SK-N-SH (cell line): ENCODE measurements at regions not wholly inside any gene's neighbourhood (a gene's known extent, or its start where the extent isn't known, plus 50 kb on each side); places are given as distances from the start of the nearest gene placed in this dataset.

Experiments used
- CTCF ChIA-PET: fragments of 300-600, 350-600 bp; formaldehyde crosslinking; extraction: SDS; loops from one replicate; lab custom pipeline; 2021; lab: Yijun Ruan, JAX
- POLR2A ChIA-PET: fragments of 350-600 bp; sonication (Branson Sonifier 250); formaldehyde crosslinking; extraction: SDS; loops from one replicate; lab custom pipeline; 2020; ENCODE audit warnings: antibody characterized with exemption, inconsistent platforms; lab: Yijun Ruan, JAX
- DNase-seq: peaks from one replicate; pipeline ENCODE4 v3.0.0; 2012
- H2AFZ ChIP-seq: fragments of 200-600 bp; sonication (generic); 2 replicates; pipeline ENCODE4 v1.8.1; 2016; ENCODE audit warnings: antibody characterized with exemption, mild to moderate bottlenecking, low read depth
- H3F3A ChIP-seq: fragments of 200-600 bp; sonication (generic); replicated peaks from 2 replicates; pipeline ENCODE3; 2016; ENCODE audit warnings: antibody characterized with exemption, mild to moderate bottlenecking; ENCODE audit not compliant: insufficient read depth
- H3K27ac ChIP-seq, 2 experiments: fragments of 200-500 bp in 1 of 2; fragments of 200-600 bp in 1 of 2; sonication (Bioruptor generic) in 1 of 2; sonication (generic), shearing (Covaris generic) in 1 of 2; 2 replicates each; pipeline versions ENCODE4 v1.5.1 to v1.6.1; 2014 to 2016; ENCODE audit warnings: low read depth in 2 of 2, inconsistent platforms in 1 of 2, low read length in 1 of 2, mild to moderate bottlenecking in 1 of 2, mixed read lengths in 1 of 2
- H3K27me3 ChIP-seq: fragments of 200-600 bp; sonication (generic), shearing (Covaris generic); 2 replicates; pipeline ENCODE4 v1.6.1; 2016; ENCODE audit warnings: mixed run types; ENCODE audit not compliant: insufficient read depth
- H3K36me3 ChIP-seq, 2 experiments: fragments of 200-500 bp in 1 of 2; fragments of 200-600 bp in 1 of 2; sonication (Bioruptor generic) in 1 of 2; sonication (generic) in 1 of 2; replicated peaks in 1 of 2; 2 replicates each; pipeline versions ENCODE3 to v1.5.1; 2014 to 2016; ENCODE audit warnings: low read length in 1 of 2, mild to moderate bottlenecking in 1 of 2; ENCODE audit not compliant: insufficient read depth in 2 of 2, control insufficient read depth in 1 of 2
- H3K4me1 ChIP-seq, 2 experiments: fragments of 200-500 bp in 1 of 2; fragments of 200-600 bp in 1 of 2; sonication (Bioruptor generic) in 1 of 2; sonication (generic), shearing (Covaris generic) in 1 of 2; 2 replicates each; pipeline versions ENCODE4 v1.5.1 to v1.6.1; 2014 to 2016; ENCODE audit warnings: low read depth in 1 of 2, low read length in 1 of 2, mixed run types in 1 of 2; ENCODE audit not compliant: insufficient read depth in 2 of 2, control insufficient read depth in 1 of 2
- H3K4me2 ChIP-seq: fragments of 200-600 bp; sonication (generic), shearing (Covaris generic); 2 replicates; pipeline ENCODE4 v1.6.1; 2017; ENCODE audit warnings: mixed run types
- H3K4me3 ChIP-seq, 2 experiments: fragments of 200-500 bp in 1 of 2; fragments of 200-600 bp in 1 of 2; sonication (Bioruptor generic) in 1 of 2; sonication (generic), shearing (Covaris generic) in 1 of 2; 2 replicates each; pipeline versions ENCODE4 v1.5.1 to v1.8.1; 2014 to 2016; ENCODE audit warnings: low read depth in 2 of 2, inconsistent platforms in 1 of 2, low read length in 1 of 2, mild to moderate bottlenecking in 1 of 2, mixed read lengths in 1 of 2, moderate library complexity in 1 of 2
- H3K79me2 ChIP-seq: fragments of 200-600 bp; sonication (generic); 2 replicates; pipeline ENCODE4 v1.8.1; 2017; ENCODE audit warnings: mild to moderate bottlenecking; ENCODE audit not compliant: insufficient read depth
- H3K9ac ChIP-seq: fragments of 200-600 bp; sonication (generic); 2 replicates; pipeline ENCODE4 v1.6.1; 2017; ENCODE audit warnings: mixed run types
- H3K9me2 ChIP-seq: fragments of 200-600 bp; sonication (generic); 2 replicates; pipeline ENCODE4 v1.6.1; 2017; ENCODE audit warnings: mixed run types
- H3K9me3 ChIP-seq: fragments of 200-600 bp; sonication (generic); 2 replicates; pipeline ENCODE4 v1.6.1; 2017; ENCODE audit warnings: mixed run types, mild to moderate bottlenecking, moderate library complexity
- H4K20me1 ChIP-seq: fragments of 200-600 bp; sonication (generic); 2 replicates; pipeline ENCODE4 v1.6.1; 2017; ENCODE audit warnings: mild to moderate bottlenecking, mixed run types; ENCODE audit not compliant: insufficient read depth
- CHD2 ChIP-seq: fragments of 150-350 bp; IDR thresholded peaks from 2 replicates; pipeline ENCODE4 v1.6.1; 2018; ENCODE audit warnings: low read length; ENCODE audit not compliant: partially characterized antibody
- ELF1 ChIP-seq: IDR thresholded peaks from 2 replicates; pipeline ENCODE4 v1.4.0; 2012
- FOSL2 ChIP-seq: IDR thresholded peaks from 2 replicates; pipeline ENCODE4 v1.4.0; 2012; ENCODE audit warnings: low read depth, mild to moderate bottlenecking, moderate library complexity, borderline replicate concordance
- FOXJ3 ChIP-seq: sonication (generic); formaldehyde crosslinking; IDR thresholded peaks from 2 replicates; pipeline ENCODE4 v1.5.1; 2020; ENCODE audit warnings: mild to moderate bottlenecking, missing genetic modification reagents
- GATA2 ChIP-seq: sonication (generic); formaldehyde crosslinking; IDR thresholded peaks from 2 replicates; pipeline ENCODE4 v1.5.0; 2020; ENCODE audit warnings: mild to moderate bottlenecking, missing genetic modification reagents
- JUND ChIP-seq: IDR thresholded peaks from 2 replicates; pipeline ENCODE4 v1.4.0; 2012
- RFX5 ChIP-seq: IDR thresholded peaks from 2 replicates; pipeline ENCODE4 v1.6.1; 2012; ENCODE audit warnings: mild to moderate bottlenecking, improper control_type of control experiment, low read length
- RXRA ChIP-seq: IDR thresholded peaks from 2 replicates; pipeline ENCODE4 v1.4.0; 2012; ENCODE audit warnings: low read depth, mild to moderate bottlenecking, borderline replicate concordance
- SIN3A ChIP-seq: IDR thresholded peaks from 2 replicates; pipeline ENCODE4 v1.6.1; 2012; ENCODE audit warnings: low read depth, mild to moderate bottlenecking, low read length, moderate library complexity, borderline replicate concordance
- SMC3 ChIP-seq: IDR thresholded peaks from 2 replicates; pipeline ENCODE4 v1.6.1; 2012; ENCODE audit warnings: low read depth, low read length, improper control_type of control experiment
- TAF1 ChIP-seq: IDR thresholded peaks from 2 replicates; pipeline ENCODE4 v1.6.1; 2012; ENCODE audit warnings: low read depth, mild to moderate bottlenecking, low read length, moderate library complexity, borderline replicate concordance
- TCF12 ChIP-seq: IDR thresholded peaks from 2 replicates; pipeline ENCODE4 v1.4.0; 2012
- TEAD4 ChIP-seq: IDR thresholded peaks from 2 replicates; pipeline ENCODE4 v1.4.0; 2012; ENCODE audit warnings: mild to moderate bottlenecking, borderline replicate concordance; ENCODE audit not compliant: insufficient read depth
- USF1 ChIP-seq: IDR thresholded peaks from 2 replicates; pipeline ENCODE4 v1.4.0; 2012; ENCODE audit warnings: low read depth, borderline replicate concordance
- USF2 ChIP-seq: fragments of 150-350 bp; IDR thresholded peaks from 2 replicates; pipeline ENCODE4 v1.6.1; 2017; ENCODE audit warnings: antibody characterized with exemption, low read length, low read depth, borderline replicate concordance
- WGBS: methylation state at CpG from one replicate; pipeline ENCODE4 v1.1.6; 2017; ENCODE audit warnings: low lambda C conversion rate; 5-methylcytosine and 5-hydroxymethylcytosine counted together
- TF ChIP-seq, protein P1 (sequence below): IDR thresholded peaks from 2 replicates; pipeline ENCODE4; 2012

- H3K36me3 ChIP-seq, result no peaks in the 10 kb centered on the region
- H3K9me2 ChIP-seq, result no peaks in the 10 kb centered on the region
- CTCF ChIA-PET, result interaction anchor here (1.2 to 2.5 kb wide), 4 partner anchors 15 to 69 kb away, joined by 3 to 8 read pairs (median 4); no protein-coding TSS in a partner anchor
- no peak overlapping the region for H3K9ac ChIP-seq
- POLR2A ChIA-PET, result no interaction called here
- no peak overlapping the region for H3K27ac ChIP-seq
- no peaks in the 10 kb centered on the region for H3K27me3 ChIP-seq
- no peak overlapping the region for H3K4me2 ChIP-seq
- no peak overlapping the region for H2AFZ ChIP-seq
- no peaks in the 10 kb centered on the region for H4K20me1 ChIP-seq
- H3K4me1 ChIP-seq, result peaks cover 5% of the 10 kb centered on the region in 2 experiments; a peak in 1 of 4 replicates
- WGBS, result 62% methylated on average over 18 of the region's 26 CpGs
- no peaks in the 10 kb centered on the region for H3K9me3 ChIP-seq
- no peak overlapping the region for H3K4me3 ChIP-seq
- no peaks in the 10 kb centered on the region for H3K79me2 ChIP-seq
- TF ChIP-seq USF2, result no peak
- no peak for TF ChIP-seq FOSL2
- no peak for TF ChIP-seq TAF1
- no peak for TF ChIP-seq JUND
- TF ChIP-seq RXRA, result no peak
- TF ChIP-seq, protein P1, sequence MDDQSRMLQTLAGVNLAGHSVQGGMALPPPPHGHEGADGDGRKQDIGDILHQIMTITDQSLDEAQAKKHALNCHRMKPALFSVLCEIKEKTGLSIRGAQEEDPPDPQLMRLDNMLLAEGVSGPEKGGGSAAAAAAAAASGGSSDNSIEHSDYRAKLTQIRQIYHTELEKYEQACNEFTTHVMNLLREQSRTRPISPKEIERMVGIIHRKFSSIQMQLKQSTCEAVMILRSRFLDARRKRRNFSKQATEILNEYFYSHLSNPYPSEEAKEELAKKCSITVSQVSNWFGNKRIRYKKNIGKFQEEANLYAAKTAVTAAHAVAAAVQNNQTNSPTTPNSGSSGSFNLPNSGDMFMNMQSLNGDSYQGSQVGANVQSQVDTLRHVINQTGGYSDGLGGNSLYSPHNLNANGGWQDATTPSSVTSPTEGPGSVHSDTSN, result no peak
- no peak for TF ChIP-seq SIN3A
- no peak for TF ChIP-seq ELF1
- TF ChIP-seq TCF12, result no peak
- no peak for TF ChIP-seq RFX5
- no peak for TF ChIP-seq CHD2
- no peak for TF ChIP-seq USF1
- no peak for TF ChIP-seq SMC3
- TF ChIP-seq GATA2, result no peak
- TF ChIP-seq FOXJ3 (CRISPR knock-in tag), result no peak
- no peak for TF ChIP-seq TEAD4
- no peak for DNase-seq
- H3F3A ChIP-seq, result no peaks in the 10 kb centered on the region
Observed at GRCh38 chr3:13213911-13214846, 140.9 kb upstream of the IQSEC1 start.
